ENCODE measurements at regions not wholly inside any gene's neighbourhood (a gene's known extent, or its start where the extent isn't known, plus 50 kb on each side); places are given as distances from the start of the nearest gene placed in this dataset.

DNA sequence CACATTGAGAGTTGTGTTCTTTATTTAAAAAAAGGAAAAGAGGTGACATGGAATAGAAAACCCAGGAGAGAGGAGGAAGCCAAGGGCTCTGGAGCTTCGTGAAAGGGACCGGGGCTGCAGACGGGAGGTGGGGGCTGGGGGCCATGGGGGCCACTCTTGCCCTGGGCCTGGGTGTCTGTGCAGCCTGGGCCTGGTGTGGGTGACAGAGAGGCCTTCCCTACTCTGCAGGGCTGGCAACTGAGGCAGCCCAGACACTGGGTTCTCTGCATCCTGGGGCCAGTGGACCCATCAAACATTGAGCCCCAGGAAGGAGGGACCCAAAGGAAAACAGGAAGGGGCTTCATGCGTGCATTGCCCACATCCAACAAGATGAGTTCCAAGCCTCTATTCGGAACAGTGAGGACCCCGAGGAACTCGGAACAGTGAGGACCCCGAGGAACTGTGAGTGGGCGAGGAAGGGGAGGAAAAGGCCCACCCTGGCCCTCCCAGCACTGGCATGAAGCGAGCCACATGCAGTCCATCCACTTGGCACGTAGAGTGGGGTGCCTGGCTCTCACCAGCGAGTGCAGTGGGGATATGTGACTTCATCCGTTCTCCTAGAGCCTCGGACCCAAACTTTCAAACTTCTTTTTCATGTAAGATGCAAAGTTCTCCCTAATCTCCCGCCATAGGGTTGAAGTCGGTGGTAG is 1121.6 kb downstream of the BRD1 start:
- Mint-ChIP-seq H3K4me3 (no peak overlapping the region), H3K9me3 (ENCODE audit: insufficient read depth) (no peaks in the 10 kb centered on the region), H3K27ac (no peak overlapping the region), H3K27me3 (no peaks in the 10 kb centered on the region), H3K4me1 (no peaks in the 10 kb centered on the region)
- Histone ChIP-seq H4K20me1 (ENCODE audit: control insufficient read depth, insufficient read depth, low read length, poor library complexity, severe bottlenecking) (no peaks in the 10 kb centered on the region), H3K27ac (ENCODE audit: low read length in 2 of 2) (no peak overlapping the region), H3K79me2 (ENCODE audit: control insufficient read depth, insufficient read depth, low read length) (no peaks in the 10 kb centered on the region), H3K4me2 (replicated peaks; ENCODE audit: low read depth, low read length, poor library complexity, severe bottlenecking) (no peak overlapping the region), H3K4me3 (ENCODE audit: control extremely low read depth in 1 of 5, extremely low read depth in 1 of 5, insufficient read depth in 1 of 5, low read depth in 2 of 5, low read length in 4 of 5) (no peak overlapping the region), H3K9me3 (ENCODE audit: control extremely low read depth in 1 of 3, control insufficient read depth in 2 of 3, insufficient read depth in 1 of 3, low read length in 2 of 3) (peaks cover 0 to 11% (median 0%) of the 10 kb centered on the region in 3 donors), H2AFZ (ENCODE audit: insufficient read depth, low read depth, low read length, poor library complexity, severe bottlenecking) (no peak overlapping the region), H3K4me1 (ENCODE audit: control insufficient read depth in 2 of 2, insufficient read depth in 2 of 2, low read length in 2 of 2) (no peaks in the 10 kb centered on the region), H3K27me3 (replicated peaks in 1 of 4; ENCODE audit: control extremely low read depth in 1 of 4, control insufficient read depth in 3 of 4, insufficient read depth in 4 of 4, low read length in 3 of 4) (no peaks in the 10 kb centered on the region), H3K9ac (ENCODE audit: low read length) (no peak overlapping the region), H3K36me3 (replicated peaks in 1 of 2; ENCODE audit: control extremely low read depth in 1 of 2, control insufficient read depth in 1 of 2, extremely low read depth in 1 of 2, insufficient read depth in 2 of 2, low read length in 1 of 2) (no peaks in the 10 kb centered on the region)
- ChIA-PET CTCF (no interaction called here), POLR2A (no interaction called here)
- TF ChIP-seq, protein P1, sequence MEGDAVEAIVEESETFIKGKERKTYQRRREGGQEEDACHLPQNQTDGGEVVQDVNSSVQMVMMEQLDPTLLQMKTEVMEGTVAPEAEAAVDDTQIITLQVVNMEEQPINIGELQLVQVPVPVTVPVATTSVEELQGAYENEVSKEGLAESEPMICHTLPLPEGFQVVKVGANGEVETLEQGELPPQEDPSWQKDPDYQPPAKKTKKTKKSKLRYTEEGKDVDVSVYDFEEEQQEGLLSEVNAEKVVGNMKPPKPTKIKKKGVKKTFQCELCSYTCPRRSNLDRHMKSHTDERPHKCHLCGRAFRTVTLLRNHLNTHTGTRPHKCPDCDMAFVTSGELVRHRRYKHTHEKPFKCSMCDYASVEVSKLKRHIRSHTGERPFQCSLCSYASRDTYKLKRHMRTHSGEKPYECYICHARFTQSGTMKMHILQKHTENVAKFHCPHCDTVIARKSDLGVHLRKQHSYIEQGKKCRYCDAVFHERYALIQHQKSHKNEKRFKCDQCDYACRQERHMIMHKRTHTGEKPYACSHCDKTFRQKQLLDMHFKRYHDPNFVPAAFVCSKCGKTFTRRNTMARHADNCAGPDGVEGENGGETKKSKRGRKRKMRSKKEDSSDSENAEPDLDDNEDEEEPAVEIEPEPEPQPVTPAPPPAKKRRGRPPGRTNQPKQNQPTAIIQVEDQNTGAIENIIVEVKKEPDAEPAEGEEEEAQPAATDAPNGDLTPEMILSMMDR (IDR thresholded peaks at IDR 0.05) = no peak
- TF ChIP-seq EZH2 (IDR thresholded peaks at IDR 0.05; ENCODE audit: borderline replicate concordance, insufficient read depth, low read depth, low read length, poor library complexity, severe bottlenecking) = no peak
- intact Hi-C loops (cut with micrococcal nuclease) = no loop called here
- 86% methylated on average over 15 of the region's 16 CpGs for WGBS (ENCODE audit: insufficient coverage)
- no peak for ATAC-seq (ENCODE audit: low read depth)
- DNase-seq = no peak

DNA sequence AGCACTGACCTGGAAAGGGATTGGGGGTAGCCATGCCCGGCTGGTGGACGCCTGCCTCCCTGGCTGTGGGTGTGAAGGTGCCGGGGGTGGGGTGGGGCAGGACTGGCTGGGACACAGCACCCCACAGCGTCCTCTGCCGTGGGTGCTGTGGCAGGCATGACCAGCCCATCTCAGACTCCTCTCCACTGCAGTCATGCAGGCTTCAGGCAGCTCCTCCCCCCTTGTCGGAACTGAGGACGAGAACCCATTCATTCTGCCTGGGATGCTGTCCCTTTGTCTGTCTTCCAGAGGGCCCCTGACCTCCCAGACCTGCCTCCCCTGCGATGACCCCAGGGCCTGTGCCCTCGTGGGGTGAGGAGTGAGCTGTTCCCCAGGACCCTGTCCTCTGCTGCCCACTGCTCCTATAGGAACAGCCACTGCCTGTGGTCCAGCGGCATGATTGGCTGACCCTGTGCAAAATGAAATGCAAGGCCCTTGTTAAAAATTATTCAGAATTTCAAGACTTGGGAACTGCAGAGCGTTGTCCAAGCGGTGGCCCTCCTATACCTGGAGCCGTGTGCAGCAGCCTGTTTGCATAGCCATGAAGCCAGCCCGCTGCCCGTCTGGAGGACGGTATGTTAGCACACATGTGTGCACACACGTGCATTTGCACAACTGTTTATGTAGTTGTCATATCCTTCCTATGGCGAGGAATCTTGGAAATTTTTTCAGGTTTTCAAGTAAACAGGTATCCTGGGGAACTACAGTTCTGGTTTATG is 1122.3 kb downstream of the BRD1 start:
- H3K27ac Mint-ChIP-seq = no peak overlapping the region
- Histone ChIP-seq H3K79me2 (ENCODE audit: control insufficient read depth, insufficient read depth, low read length) (no peaks in the 10 kb centered on the region), H3K9me3 (ENCODE audit: control extremely low read depth in 1 of 3, control insufficient read depth in 2 of 3, insufficient read depth in 1 of 3, low read length in 2 of 3) (peaks cover 0 to 13% (median 0%) of the 10 kb centered on the region in 3 donors), H3K27ac (ENCODE audit: low read length in 2 of 2) (no peak overlapping the region), H3K27me3 (replicated peaks in 1 of 4; ENCODE audit: control extremely low read depth in 1 of 4, control insufficient read depth in 3 of 4, insufficient read depth in 4 of 4, low read length in 3 of 4) (no peaks in the 10 kb centered on the region), H2AFZ (ENCODE audit: insufficient read depth, low read depth, low read length, poor library complexity, severe bottlenecking) (no peak overlapping the region), H3K4me2 (replicated peaks; ENCODE audit: low read depth, low read length, poor library complexity, severe bottlenecking) (no peak overlapping the region), H4K20me1 (ENCODE audit: control insufficient read depth, insufficient read depth, low read length, poor library complexity, severe bottlenecking) (no peaks in the 10 kb centered on the region), H3K4me3 (ENCODE audit: control extremely low read depth in 1 of 5, extremely low read depth in 1 of 5, insufficient read depth in 1 of 5, low read depth in 2 of 5, low read length in 4 of 5) (no peak overlapping the region), H3K36me3 (replicated peaks in 1 of 2; ENCODE audit: control extremely low read depth in 1 of 2, control insufficient read depth in 1 of 2, extremely low read depth in 1 of 2, insufficient read depth in 2 of 2, low read length in 1 of 2) (no peaks in the 10 kb centered on the region), H3K9ac (ENCODE audit: low read length) (no peak overlapping the region), H3K4me1 (ENCODE audit: control insufficient read depth in 2 of 2, insufficient read depth in 2 of 2, low read length in 2 of 2) (no peaks in the 10 kb centered on the region)
- intact Hi-C loops (cut with micrococcal nuclease) = no loop called here
- 76% methylated on average over 14 of the region's 18 CpGs for whole genome bisulfite sequencing (ENCODE audit: insufficient coverage)
- no peak for DNase-seq
- POLR2A ChIA-PET = no interaction called here
- TF ChIP-seq, protein P1 (IDR thresholded peaks at IDR 0.05) = no peak
- no peak for TF ChIP-seq EZH2 (IDR thresholded peaks at IDR 0.05; ENCODE audit: borderline replicate concordance, insufficient read depth, low read depth, low read length, poor library complexity, severe bottlenecking)
- H3K9me3 Mint-ChIP-seq (ENCODE audit: insufficient read depth) = no peaks in the 10 kb centered on the region
- ATAC-seq (ENCODE audit: low read depth) = no peak
- H3K4me1 Mint-ChIP-seq = no peaks in the 10 kb centered on the region
- H3K4me3 Mint-ChIP-seq = no peak overlapping the region
- CTCF ChIA-PET = no interaction called here
- H3K27me3 Mint-ChIP-seq = no peaks in the 10 kb centered on the region
